GM10248 (cell line): ENCODE measurements at regions not wholly inside any gene's neighbourhood (a gene's known extent, or its start where the extent isn't known, plus 50 kb on each side); places are given as distances from the start of the nearest gene placed in this dataset.

Experiments
- CTCF ChIA-PET: fragments of 300-600 bp; sonication (Branson Sonifier 250); formaldehyde crosslinking; extraction: SDS; loops from one replicate; lab custom pipeline; 2021; ENCODE audit warnings: antibody characterized with exemption; lab: Yijun Ruan, JAX
- POLR2A ChIA-PET: fragments of 350-650 bp; sonication (Branson Sonifier 250); formaldehyde crosslinking; extraction: SDS; loops from one replicate; lab custom pipeline; 2020; ENCODE audit warnings: antibody characterized with exemption; lab: Yijun Ruan, JAX
- DNase-seq: peaks from one replicate; pipeline ENCODE4 v3.0.0; 2012; ENCODE audit errors: extremely low spot score
- TF ChIP-seq, protein P1 (sequence below): IDR thresholded peaks from 2 replicates; pipeline ENCODE4 v1.5.1; 2012; ENCODE audit warnings: mild to moderate bottlenecking, low read depth; ENCODE audit errors: extremely low read depth, missing control alignments, control extremely low read depth

DNA sequence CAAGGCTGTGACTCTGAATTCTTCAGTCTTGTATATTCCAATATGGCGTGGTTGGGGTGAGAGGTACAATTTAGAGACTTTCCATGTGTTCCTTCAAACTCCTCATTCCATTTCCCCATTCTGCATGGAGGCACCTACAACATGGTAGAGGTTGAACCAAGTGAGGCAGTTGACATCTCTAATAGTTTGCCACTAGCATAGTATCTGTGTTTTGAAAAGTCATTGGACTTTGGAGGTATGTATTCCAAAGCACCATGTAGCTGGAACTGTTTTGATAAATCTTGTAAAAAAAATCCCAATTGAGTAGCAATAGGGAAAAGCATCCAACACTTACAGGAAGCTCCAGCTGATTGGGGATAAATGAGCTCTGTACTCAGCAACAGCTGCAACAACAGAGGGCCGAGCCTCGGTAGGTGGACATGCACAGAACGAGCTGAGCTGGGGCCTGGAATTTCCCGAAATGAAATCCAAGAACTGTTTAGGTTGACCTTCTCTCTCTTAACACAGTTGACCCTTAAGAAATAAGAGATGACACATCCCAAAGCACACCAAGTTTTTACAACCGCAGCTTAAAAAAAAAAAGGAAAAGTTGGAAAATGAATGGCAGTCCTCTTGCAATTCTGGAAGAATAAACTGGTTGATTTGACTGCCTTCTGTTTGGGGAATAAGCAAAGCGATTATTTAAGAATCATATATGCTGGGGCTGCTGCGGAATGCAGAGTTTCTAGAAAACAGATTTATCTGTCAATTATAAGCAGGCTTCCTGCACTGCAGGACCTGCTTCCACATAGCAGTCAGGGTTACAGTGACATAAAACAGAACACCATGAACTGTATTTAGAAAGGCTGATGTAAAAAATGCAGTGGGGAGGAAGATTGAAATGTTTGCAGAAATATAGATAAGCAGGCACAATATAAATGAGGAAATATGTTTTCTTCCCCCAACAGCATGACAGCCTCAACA, 194.6 kb upstream of the KRR1 start:
- CTCF ChIA-PET = no interaction called here
- TF ChIP-seq, protein P1, sequence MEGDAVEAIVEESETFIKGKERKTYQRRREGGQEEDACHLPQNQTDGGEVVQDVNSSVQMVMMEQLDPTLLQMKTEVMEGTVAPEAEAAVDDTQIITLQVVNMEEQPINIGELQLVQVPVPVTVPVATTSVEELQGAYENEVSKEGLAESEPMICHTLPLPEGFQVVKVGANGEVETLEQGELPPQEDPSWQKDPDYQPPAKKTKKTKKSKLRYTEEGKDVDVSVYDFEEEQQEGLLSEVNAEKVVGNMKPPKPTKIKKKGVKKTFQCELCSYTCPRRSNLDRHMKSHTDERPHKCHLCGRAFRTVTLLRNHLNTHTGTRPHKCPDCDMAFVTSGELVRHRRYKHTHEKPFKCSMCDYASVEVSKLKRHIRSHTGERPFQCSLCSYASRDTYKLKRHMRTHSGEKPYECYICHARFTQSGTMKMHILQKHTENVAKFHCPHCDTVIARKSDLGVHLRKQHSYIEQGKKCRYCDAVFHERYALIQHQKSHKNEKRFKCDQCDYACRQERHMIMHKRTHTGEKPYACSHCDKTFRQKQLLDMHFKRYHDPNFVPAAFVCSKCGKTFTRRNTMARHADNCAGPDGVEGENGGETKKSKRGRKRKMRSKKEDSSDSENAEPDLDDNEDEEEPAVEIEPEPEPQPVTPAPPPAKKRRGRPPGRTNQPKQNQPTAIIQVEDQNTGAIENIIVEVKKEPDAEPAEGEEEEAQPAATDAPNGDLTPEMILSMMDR = no peak
- DNase-seq = no peak
- POLR2A ChIA-PET = no interaction called here

DNA sequence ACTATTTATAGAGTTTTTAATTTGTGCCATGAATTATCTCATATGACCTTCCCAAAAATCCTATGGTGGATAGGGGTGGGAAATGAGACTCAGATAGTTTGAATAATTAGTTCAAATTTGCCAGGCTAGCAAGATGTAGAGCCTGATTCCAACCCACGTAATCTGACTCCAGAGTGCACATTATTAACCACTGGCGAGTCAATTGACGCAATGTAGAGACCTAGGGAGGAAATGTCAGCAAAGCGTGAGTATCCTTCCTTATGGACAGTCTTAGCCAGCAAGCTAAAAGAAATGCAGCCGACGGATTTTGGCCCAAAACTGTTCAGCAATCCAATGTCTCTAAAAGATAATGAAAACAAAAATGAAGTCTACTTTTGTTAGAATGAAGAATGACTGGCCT, 193.3 kb upstream of the KRR1 start:
- DNase-seq = no peak
- TF ChIP-seq, protein P1 = no peak
- POLR2A ChIA-PET = no interaction called here
- CTCF ChIA-PET = interaction anchor here (1.9 kb wide), 1 partner anchor 20 kb away, joined by 5 read pairs; no protein-coding TSS in a partner anchor

DNA sequence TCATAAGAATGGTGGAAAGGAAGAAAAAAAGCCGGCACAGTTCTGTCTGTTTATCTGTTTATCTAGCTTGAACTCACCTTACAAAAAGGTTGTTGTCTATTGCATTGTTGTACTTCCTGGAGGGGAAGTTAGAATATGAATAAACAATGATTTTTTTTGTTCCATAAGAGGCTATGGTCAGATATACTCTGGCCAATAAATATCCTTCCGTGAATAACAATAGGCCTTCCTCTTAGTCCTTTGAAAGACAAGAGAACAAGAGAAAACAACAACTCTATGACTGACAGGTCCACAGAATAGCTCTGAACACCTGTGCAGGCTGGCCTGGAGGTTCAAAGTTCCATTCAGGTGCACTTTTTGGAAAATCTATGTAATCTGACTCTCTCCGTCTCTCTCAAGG, 192.8 kb upstream of the KRR1 start:
- CTCF ChIA-PET = interaction anchor here (1.9 kb wide), 1 partner anchor 19 kb away, joined by 5 read pairs; no protein-coding TSS in a partner anchor

DNA sequence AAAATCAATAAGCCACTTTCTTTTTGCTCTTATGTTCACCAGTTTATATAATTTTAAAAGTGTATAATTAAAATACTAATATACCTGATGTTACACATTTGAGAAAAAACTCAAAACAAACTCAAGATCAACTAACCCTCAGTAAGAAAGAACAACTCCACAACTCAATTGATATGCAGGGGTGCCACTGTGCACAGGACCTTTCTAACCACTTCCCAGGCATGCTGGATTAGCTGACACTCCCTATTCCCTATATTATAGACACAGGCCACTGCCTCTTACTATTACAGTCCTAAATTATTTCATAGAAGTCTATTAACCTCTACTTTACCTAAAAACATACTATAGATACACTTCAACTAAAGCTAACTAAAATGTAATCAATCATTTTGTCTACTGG, 191.7 kb upstream of the KRR1 start:
- POLR2A ChIA-PET = no interaction called here
- CTCF ChIA-PET = interaction anchor here (1.9 kb wide), 1 partner anchor 18 kb away, joined by 5 read pairs; no protein-coding TSS in a partner anchor
- DNase-seq = no peak
- TF ChIP-seq, protein P1 = no peak

More for the DNA sequence above, 192.8 kb upstream of the KRR1 start:
- no peak for DNase-seq
- POLR2A ChIA-PET = no interaction called here
- TF ChIP-seq, protein P1 = no peak

DNA sequence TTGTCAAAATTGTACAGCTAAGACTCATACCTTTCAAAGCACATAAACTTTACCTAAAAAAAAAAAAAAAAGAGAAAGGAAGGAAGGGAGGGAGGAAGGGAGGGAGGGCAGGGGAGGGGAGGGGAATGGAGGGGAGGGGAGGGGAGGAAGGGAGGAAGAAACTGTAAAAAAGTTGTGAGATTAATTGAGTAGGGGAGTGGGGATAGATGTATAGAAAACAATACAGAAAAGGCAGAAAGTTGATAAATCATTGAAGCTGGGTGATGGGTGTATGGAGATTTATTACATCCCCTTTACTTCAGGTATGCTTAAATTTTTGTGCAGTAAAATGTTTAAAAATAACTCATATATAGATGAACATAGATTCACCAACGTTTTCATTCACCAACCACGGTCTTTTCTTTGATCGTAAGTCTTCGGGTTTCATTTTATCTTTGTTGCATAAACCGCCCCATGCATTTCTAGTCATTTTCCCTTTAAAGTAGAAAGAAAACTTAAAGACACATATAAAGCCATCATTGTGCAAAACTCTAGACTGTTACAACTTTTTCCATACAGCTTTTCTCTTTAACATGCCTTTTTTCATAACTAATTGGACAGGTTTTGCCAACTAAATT, 191.2 kb upstream of the KRR1 start:
- CTCF ChIA-PET = interaction anchor here (0.9 kb wide), 1 partner anchor 176 kb away, joined by 3 read pairs; no protein-coding TSS in a partner anchor
- POLR2A ChIA-PET = no interaction called here
- TF ChIP-seq, protein P1 = no peak
- no peak for DNase-seq

DNA sequence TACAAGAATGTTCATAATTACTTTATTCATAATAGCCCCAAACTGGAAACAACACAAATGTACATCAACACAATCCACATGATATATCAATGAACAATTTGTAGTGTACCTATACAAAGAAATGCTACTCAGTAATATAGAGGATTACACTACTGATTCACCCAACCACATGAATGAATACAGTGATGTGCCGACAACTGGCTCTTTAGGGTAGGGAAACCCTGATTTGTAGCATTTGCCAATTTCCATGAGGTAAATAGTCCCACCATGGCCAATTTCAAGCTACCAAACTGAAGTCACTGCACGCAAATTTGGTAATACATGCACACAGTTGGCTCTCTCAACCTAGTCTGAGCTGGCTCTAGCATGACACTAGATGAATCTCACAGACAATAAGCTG, 190.4 kb upstream of the KRR1 start:
- TF ChIP-seq, protein P1 = no peak
- ChIA-PET POLR2A (no interaction called here), CTCF (interaction anchor here (0.9 kb wide), 1 partner anchor 175 kb away, joined by 3 read pairs; no protein-coding TSS in a partner anchor)
- DNase-seq = no peak
